Smooth muscle cell (in vitro differentiated cells): ENCODE measurements at regions not wholly inside any gene's neighbourhood (a gene's known extent, or its start where the extent isn't known, plus 50 kb on each side); places are given as distances from the start of the nearest gene placed in this dataset.

Experiments used
- DNase-seq: peaks from one replicate; lab custom pipeline; 2025; ENCODE audit not compliant: unreplicated experiment; lab: John Stamatoyannopoulos, UW
- H2AFZ ChIP-seq: fragments of 200-600 bp; sonication (generic); 2 replicates; pipeline ENCODE4 v1.6.0; 2016; ENCODE audit warnings: antibody characterized with exemption, low read depth, mild to moderate bottlenecking
- H3F3A ChIP-seq: fragments of 200-600 bp; sonication (generic); 2 replicates; pipeline ENCODE4 v1.6.0; 2017; ENCODE audit warnings: antibody characterized with exemption, low read depth
- H3K27ac ChIP-seq: fragments of 200-600 bp; sonication (generic); 2 replicates; pipeline ENCODE4 v1.5.1; 2016; ENCODE audit warnings: low read depth, mild to moderate bottlenecking
- H3K27me3 ChIP-seq: fragments of 200-600 bp; sonication (generic); 2 replicates; pipeline ENCODE4 v1.6.1; 2016; ENCODE audit warnings: low read depth, mild to moderate bottlenecking
- H3K36me3 ChIP-seq: fragments of 200-600 bp; sonication (generic); 2 replicates; pipeline ENCODE4 v1.5.1; 2016; ENCODE audit warnings: low read depth
- H3K4me1 ChIP-seq: fragments of 200-600 bp; sonication (generic); 2 replicates; pipeline ENCODE4 v1.5.1; 2016; ENCODE audit warnings: low read depth
- H3K4me2 ChIP-seq: fragments of 200-600 bp; sonication (generic); 2 replicates; pipeline ENCODE4 v1.6.0; 2016; ENCODE audit warnings: mild to moderate bottlenecking
- H3K4me3 ChIP-seq: fragments of 200-600 bp; sonication (generic); 2 replicates; pipeline ENCODE4 v1.5.1; 2016; ENCODE audit warnings: mild to moderate bottlenecking
- H3K79me2 ChIP-seq: fragments of 200-600 bp; sonication (generic); 2 replicates; pipeline ENCODE4 v1.6.0; 2016; ENCODE audit warnings: low read depth, mild to moderate bottlenecking
- H3K9ac ChIP-seq: fragments of 200-600 bp; sonication (generic); 2 replicates; pipeline ENCODE4 v1.6.0; 2016; ENCODE audit warnings: low read depth
- H3K9me3 ChIP-seq: fragments of 200-600 bp; sonication (generic); replicated peaks from 2 replicates; pipeline ENCODE4 v1.5.1; 2016; ENCODE audit warnings: low read depth
- H4K20me1 ChIP-seq: fragments of 200-600 bp; sonication (generic); 2 replicates; pipeline ENCODE4 v1.6.0; 2016; ENCODE audit warnings: low read depth
- CTCF ChIP-seq: fragments of 200-600 bp; sonication (generic); IDR thresholded peaks from 2 replicates; pipeline ENCODE4 v1.5.1; 2017; ENCODE audit warnings: borderline replicate concordance, mild to moderate bottlenecking, antibody characterized with exemption; ENCODE audit not compliant: insufficient read depth, poor library complexity, severe bottlenecking
- WGBS: methylation state at CpG from one replicate; pipeline ENCODE4 v1.1.7; 2016; ENCODE audit warnings: low lambda C conversion rate; 5-methylcytosine and 5-hydroxymethylcytosine counted together

GRCh38 chr3:174440253-174440701, 418.9 kb upstream of the NAALADL2 start:
- 1% methylated on average over 8 of the region's 8 CpGs for WGBS

GRCh38 chr3:174440741-174441587, 418.2 kb upstream of the NAALADL2 start:
- Histone ChIP-seq H3K27me3 (no peaks in the 10 kb centered on the region), H3K4me1 (peaks cover 30% of the 10 kb centered on the region), H2AFZ (peak overlapping the region; percentile 97), H3K9ac (peak overlapping the region; percentile 96), H3K9me3 (no peaks in the 10 kb centered on the region), H3K36me3 (no peaks in the 10 kb centered on the region), H3F3A (peaks cover 7% of the 10 kb centered on the region), H4K20me1 (no peaks in the 10 kb centered on the region), H3K4me2 (peak overlapping the region; percentile 88), H3K4me3 (peak overlapping the region; percentile 92), H3K79me2 (no peaks in the 10 kb centered on the region), H3K27ac (peak overlapping the region; percentile 95)
- no peak for TF ChIP-seq CTCF
- WGBS, result under 1% methylated on average over 107 of the region's 107 CpGs
- peak; percentile 81 for DNase-seq

More at GRCh38 chr3:174440253-174440701, 418.9 kb upstream of the NAALADL2 start:
- peak overlapping the region; percentile 95 for H3K27ac ChIP-seq
- peak overlapping the region; percentile 92 for H3K4me3 ChIP-seq
- no peaks in the 10 kb centered on the region for H3K79me2 ChIP-seq
- H3F3A ChIP-seq, result peaks cover 7% of the 10 kb centered on the region
- H3K9me3 ChIP-seq, result no peaks in the 10 kb centered on the region
- H3K4me2 ChIP-seq, result peak overlapping the region; percentile 88
- H2AFZ ChIP-seq, result peak overlapping the region; percentile 18
- DNase-seq, result no peak
- peak overlapping the region; percentile 96 for H3K9ac ChIP-seq
- no peaks in the 10 kb centered on the region for H4K20me1 ChIP-seq
- H3K27me3 ChIP-seq, result no peaks in the 10 kb centered on the region
- H3K4me1 ChIP-seq, result peaks cover 30% of the 10 kb centered on the region
- H3K36me3 ChIP-seq, result no peaks in the 10 kb centered on the region
- no peak for TF ChIP-seq CTCF

GRCh38 chr3:174441588-174442301, 417.4 kb upstream of the NAALADL2 start:
- Histone ChIP-seq H3K36me3 (no peaks in the 10 kb centered on the region), H2AFZ (peak overlapping the region; percentile 97), H3F3A (peaks cover 7% of the 10 kb centered on the region), H3K4me1 (peaks cover 30% of the 10 kb centered on the region), H3K27ac (peak overlapping the region; percentile 95), H3K4me2 (peak overlapping the region; percentile 88), H3K9me3 (no peaks in the 10 kb centered on the region), H4K20me1 (no peaks in the 10 kb centered on the region), H3K27me3 (no peaks in the 10 kb centered on the region), H3K4me3 (peak overlapping the region; percentile 92), H3K9ac (peak overlapping the region; percentile 96), H3K79me2 (no peaks in the 10 kb centered on the region)
- no peak for DNase-seq
- 24% methylated on average over 11 of the region's 11 CpGs for WGBS
- no peak for TF ChIP-seq CTCF
